ENCODE measurements at regions not wholly inside any gene's neighbourhood (a gene's known extent, or its start where the extent isn't known, plus 50 kb on each side); places are given as distances from the start of the nearest gene placed in this dataset.

DNA sequence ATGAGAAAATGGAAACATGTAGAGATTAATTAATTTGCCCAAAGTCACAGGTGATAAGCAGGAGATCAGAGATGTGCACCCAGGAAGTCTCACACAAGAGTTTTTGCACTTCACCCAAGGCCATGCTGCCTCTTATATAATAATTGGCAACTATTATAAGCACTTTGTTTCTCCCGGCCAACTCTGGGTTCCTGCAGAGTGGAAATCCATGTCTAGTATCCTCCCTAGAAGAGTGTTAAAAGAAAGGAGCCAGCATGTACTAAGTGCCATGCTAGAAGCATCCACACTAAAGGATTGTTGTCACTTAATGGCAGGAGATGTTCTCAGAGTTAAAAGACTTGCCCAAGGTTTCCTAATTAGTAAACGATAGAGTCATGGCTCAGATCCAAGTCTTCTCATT lies 470.3 kb downstream of the OMA1 start:
- TF ChIP-seq TAF1 (IDR thresholded peaks at IDR 0.05; ENCODE audit: low read depth, low read length) (no peak), POLR2A (IDR thresholded peaks at IDR 0.05; ENCODE audit: low read depth, low read length) (no peak), POLR2AphosphoS5 (IDR thresholded peaks at IDR 0.05; ENCODE audit: low read depth, low read length) (no peak), SPI1 (IDR thresholded peaks at IDR 0.05; ENCODE audit: low read depth, low read length) (no peak), PAX5 (IDR thresholded peaks at IDR 0.05; ENCODE audit: insufficient read depth, low read length, severe bottlenecking) (no peak)
